ENCODE measurements at regions not wholly inside any gene's neighbourhood (a gene's known extent, or its start where the extent isn't known, plus 50 kb on each side); places are given as distances from the start of the nearest gene placed in this dataset.
A peak's percentile ranks its signal among the peaks of the same experiment; 100 is the strongest.

DNA sequence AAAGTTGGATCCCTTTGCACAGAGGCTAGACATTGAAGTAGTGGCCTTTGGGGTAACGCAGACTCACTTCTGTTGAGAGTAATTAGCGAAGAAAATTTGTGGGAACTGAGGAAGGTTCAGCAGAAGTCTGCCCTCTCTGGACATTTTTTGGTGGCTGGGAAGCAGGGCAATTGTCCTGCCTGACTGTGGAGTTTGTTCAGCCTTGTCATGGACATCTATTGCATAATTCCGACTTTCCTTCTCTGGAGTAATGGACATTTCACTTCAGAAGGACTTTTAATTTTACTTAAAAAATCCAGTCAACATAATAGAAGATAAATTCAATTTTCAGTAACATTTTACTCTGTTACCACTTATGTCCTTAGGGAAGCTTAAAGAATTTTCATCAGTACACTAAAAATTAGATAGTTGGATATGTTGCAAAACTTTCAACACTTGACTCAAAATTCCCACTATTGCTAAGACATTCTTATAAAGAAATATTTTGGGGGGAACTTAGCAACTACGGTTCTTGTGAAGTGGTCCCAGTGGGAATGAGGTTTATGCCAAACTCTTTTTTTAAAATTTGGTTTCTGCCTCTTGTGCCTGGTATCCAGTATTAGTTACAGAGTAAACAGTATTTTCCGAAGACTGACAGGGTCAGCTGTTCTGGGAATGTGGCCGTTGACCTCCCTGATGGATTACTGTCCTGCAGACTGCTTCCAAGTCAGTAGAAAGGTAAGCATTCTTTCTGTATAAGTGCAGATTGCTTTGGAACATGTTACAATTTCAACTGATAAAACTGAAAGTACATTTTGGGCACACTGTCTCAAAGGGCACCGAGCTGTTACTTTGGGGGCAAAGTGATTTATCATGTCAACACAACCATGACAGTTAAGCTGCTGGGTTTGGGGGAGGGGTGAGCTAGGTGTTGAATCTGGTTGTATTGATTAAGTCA lies 100.6 kb upstream of the MLIP start:
- DNase-seq (ENCODE audit: low spot score) = no peak

GRCh38 chr6:54011277-54011648 lies 100.0 kb upstream of the MLIP start:
- DNase-seq (ENCODE audit: low spot score) = no peak

DNA sequence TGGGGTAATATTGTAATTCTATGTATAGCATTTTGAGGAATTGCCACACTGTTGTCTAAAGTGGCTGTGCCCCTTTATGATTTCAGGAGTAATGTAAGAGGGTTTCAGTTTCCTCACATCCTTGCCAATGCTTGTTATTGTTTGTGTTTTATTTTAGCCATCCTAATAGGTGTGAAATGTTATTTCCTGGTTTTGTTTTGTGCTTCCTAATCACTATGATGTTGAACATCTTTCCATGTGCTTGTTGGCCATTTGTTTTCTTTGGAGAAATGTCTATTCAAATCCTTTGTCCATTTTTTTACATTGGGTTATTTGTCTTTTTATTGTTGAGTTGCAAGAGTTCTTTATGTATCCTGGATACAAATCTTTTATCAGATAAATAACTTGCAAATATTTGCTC lies 97.3 kb upstream of the MLIP start:
- no peak for DNase-seq (ENCODE audit: low spot score)

GRCh38 chr6:54014440-54014839 lies 96.8 kb upstream of the MLIP start:
- no peak for DNase-seq (ENCODE audit: low spot score)

- DNase-seq (ENCODE audit: low spot score) = no peak
These were observed 93.4 kb upstream of the MLIP start for GRCh38 chr6:54017877-54018276.

GRCh38 chr6:54018722-54019121 lies 92.5 kb upstream of the MLIP start:
- no peak for DNase-seq (ENCODE audit: low spot score)

DNA sequence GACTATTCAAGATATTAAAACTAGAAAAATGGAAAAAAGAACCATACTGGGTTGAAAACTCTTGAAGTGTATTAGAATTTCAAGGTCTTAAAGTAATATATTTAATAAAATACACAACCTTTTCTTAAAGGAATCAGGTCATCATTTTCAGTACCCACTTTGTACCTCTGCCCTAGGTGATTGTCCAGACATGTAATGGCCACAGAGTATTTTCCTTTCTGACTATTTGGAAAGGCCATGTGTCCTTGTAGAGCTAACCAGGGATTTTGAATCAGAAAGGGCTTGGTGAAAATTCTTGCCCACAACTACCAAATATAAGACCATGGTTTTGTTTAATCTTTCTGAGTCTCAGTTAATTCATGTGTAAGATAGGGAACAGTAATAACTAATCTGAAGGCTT lies 91.4 kb upstream of the MLIP start:
- DNase-seq (ENCODE audit: low spot score) = no peak

DNA sequence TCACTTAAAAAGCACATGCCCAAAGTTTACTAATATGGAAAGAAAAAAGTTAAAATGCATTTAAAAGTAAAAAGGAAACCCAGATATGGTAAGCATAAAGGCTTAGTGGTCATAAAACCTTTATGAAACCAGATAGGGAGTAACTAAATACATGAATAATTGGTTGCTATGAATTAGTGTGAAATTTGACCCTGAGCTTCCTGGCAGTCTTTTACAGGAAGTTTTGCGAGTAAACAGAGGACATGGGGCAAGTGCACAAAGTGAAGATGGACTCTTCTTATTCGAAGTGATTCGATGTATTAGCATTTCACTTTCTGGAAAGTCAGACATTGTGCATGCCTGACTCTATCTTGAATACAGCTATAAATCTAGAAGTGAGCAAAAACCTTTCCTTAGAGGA lies 90.9 kb upstream of the MLIP start:
- no peak for DNase-seq (ENCODE audit: low spot score)

GRCh38 chr6:54026652-54027400 lies 84.4 kb upstream of the MLIP start:
- no peak for DNase-seq (ENCODE audit: low spot score)

DNA sequence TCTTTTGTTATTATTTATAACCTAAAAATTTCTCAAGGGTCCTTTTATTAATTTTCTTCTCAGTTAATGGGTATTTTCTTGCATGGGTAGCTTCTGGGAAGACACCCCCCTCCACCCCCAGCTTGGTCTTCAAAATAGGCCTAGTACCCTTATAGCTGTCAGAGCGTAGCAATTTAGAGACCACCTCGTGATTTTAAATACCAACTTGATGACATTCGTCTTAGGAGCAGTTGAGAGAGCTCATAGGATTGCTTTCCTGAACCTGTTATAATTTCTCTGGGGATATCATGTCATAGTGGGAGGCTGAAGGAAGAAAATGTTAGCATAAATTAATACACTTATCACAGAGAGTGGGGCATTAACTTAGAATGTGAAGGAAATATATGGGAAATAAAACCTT lies 83.1 kb upstream of the MLIP start:
- DNase-seq (ENCODE audit: low spot score) = no peak

DNA sequence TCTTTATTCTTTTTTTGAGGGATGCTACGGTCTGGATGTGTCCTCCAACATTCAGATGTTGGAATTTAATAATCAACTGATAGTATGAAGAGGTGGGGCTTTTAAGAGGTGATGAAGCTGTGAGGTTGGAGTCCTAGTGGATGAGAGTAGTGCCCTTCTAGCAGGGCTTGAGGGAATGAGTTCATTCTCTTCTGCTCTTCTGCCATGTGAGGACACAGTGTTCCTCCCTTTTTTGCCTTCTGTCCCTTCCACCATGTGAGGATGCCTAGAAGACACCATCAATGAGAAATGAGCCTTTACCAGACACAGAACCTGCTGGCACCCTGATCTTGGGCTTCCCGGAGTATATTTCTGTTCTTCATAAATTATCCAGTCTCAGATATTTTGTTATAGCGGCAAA lies 82.1 kb upstream of the MLIP start:
- no peak for DNase-seq (ENCODE audit: low spot score)

- DNase-seq (ENCODE audit: low spot score) = no peak
These were observed 80.1 kb upstream of the MLIP start for GRCh38 chr6:54031169-54031568.

DNA sequence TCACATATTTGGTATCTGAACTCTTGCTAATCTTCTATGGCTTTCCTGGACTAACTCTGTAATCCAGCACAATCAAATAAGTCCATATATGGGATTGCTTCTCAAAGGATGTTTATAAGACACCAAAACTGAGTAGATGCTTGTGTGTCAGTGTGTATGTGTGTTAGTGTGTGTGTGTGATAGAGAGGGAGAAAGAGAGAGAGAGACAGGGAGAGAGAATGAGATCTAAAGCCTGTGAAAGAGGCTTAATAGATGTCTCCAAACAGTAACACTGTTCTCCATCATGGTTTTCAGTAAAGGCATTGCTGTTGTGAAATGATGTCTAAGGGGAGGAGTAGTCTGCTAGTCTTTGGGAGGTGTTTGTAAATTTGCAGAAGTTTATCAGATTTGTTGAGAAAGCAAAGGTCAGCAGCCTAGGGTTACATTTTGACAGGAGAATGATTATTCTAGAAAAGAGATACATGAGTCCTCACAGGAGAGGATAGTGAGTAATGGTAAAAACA lies 73.9 kb upstream of the MLIP start:
- DNase-seq (ENCODE audit: low spot score) = no peak

DNA sequence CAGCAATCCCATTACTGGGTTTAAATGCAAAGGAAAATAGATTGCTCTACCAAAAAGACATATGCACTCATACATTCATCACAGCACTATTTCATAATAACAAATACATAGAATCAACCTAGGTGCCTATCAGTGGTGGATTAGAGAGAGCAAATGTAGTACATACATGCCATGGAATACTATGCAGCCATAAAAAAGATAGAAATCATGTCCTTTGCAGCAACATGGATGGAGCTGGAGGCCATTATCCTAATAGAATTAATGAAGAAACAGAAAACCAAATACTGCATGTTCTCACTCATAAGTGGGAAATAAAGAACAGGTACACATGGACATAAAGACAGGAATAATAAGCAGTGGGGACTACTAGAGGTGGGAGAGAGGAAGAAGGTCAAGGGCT lies 70.7 kb upstream of the MLIP start:
- DNase-seq (ENCODE audit: low spot score) = no peak

- DNase-seq (ENCODE audit: low spot score) = no peak
These were observed 70.0 kb upstream of the MLIP start for GRCh38 chr6:54041239-54041638.

DNA sequence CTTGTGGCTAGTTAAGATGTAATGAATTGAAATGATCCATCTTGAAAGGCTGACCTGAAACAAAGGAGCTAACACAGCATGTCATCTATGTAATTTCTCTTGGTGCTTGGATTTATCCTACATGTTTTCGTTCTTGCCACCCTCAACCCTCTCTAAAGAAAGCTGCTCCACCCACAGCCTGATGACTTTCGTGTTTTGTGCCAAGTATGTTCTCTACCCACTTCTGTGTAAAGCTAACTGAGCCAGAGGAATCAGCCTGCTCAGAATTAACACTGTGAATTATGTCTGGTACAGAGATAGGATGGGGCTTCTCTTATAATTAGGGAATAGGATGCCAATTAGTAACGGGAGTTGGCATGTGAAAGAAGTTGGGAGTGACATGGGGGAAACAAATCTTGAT lies 67.9 kb upstream of the MLIP start:
- DNase-seq (ENCODE audit: low spot score) = no peak

DNA sequence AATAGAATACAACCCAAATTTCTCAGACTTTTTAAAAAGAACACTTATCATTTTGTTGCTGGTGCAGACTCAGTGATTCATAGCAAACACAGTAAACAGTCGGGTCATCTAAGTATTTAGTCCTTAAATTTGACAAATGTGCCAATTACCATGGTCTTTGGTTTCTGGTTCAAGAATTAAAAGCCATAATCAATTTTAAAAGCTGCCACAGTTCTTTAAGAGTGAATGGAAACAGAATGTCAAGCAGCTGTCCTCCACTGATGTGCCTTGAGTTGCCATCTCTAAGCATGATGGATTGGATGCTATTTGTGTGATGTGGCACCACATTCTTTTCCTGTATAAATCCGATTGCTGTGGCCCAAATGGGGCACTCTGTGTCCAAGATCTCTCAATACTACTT lies 67.2 kb upstream of the MLIP start:
- DNase-seq (ENCODE audit: low spot score) = no peak

GRCh38 chr6:54048782-54049181 lies 62.5 kb upstream of the MLIP start:
- DNase-seq (ENCODE audit: low spot score) = no peak

- DNase-seq (ENCODE audit: low spot score) = no peak
These were observed 60.5 kb upstream of the MLIP start for GRCh38 chr6:54050750-54051149.

DNA sequence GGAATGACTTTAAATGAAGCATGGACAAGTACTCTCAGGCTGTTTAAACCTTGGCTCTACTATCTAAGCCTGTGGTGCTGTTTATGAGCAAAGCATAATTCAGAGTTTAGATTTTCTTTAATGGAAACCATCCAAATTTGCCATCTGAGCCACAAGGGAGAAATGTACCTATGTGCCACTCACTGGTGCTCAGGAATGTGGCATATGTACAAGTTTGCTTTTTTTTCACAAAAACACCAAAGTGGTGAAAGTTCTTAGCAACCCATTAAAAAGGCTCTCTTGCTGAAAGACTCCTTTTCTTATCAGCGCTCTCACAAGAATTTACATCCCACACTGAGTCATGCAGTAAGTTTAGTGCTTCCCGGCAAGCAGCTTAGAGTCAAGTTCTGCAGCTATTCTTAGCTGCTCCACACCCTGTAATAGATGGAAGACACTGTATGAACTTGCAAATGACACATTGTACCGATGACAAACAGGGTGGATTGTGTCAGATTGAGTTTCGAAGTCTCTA lies 57.3 kb upstream of the MLIP start:
- peak; percentile 51 for DNase-seq (ENCODE audit: low spot score)

DNA sequence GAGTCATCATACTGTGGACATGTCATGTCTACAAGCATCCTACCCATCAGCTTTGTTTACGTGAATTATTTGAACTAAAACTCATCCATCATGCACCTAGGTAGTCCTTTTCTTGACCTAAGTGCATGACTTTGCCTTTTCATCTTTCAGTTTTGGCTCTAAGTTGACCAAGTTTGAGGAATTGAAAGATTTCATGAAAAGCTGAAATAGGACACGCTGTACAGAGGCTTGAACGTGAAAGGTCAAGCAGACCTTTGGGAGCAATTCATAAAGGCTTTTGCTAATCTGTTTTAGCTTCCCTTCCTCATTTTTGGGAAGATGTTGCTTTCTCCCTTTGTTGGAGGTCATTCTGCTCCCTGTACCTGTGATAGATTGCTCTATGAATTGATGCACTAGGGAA lies 55.1 kb upstream of the MLIP start:
- no peak for DNase-seq (ENCODE audit: low spot score)

DNA sequence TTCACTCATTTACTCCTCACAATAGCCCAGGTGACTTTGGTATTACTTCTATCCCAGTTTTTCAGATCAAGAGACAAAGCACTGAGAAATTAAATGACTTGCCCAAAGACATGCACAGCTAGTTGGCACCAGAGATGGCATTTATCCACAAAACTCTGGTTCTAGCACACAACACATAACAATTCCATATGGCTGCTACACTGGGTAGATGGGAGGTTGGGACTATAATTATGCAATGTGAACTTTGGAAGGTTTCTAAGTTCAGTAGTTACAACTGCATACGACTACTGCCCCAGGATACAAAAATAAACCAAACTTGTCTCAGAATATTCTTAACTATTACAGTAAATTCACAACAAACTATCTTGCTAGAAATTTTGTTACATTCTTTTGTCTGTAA lies 54.2 kb upstream of the MLIP start:
- DNase-seq (ENCODE audit: low spot score) = no peak

GRCh38 chr6:54058236-54058635 lies 53.0 kb upstream of the MLIP start:
- no peak for DNase-seq (ENCODE audit: low spot score)
